IPS DF 4.7 (cell line): ENCODE measurements at regions not wholly inside any gene's neighbourhood (a gene's known extent, or its start where the extent isn't known, plus 50 kb on each side); places are given as distances from the start of the nearest gene placed in this dataset.

Experiments
- DNase-seq: peaks from one replicate; pipeline ENCODE4 v3.0.0-alpha.2; 2013; ENCODE audit warnings: low spot score; ENCODE audit errors: extremely low read depth

GRCh38 chr12:115507951-115508722 is 769.4 kb downstream of the MED13L start:
- peak; percentile 89 for DNase-seq

GRCh38 chr12:115507560-115507889 is 770.0 kb downstream of the MED13L start:
- DNase-seq: no peak

GRCh38 chr12:115506822-115507559 is 770.5 kb downstream of the MED13L start:
- DNase-seq: no peak

GRCh38 chr12:115504306-115505290 is 772.9 kb downstream of the MED13L start:
- no peak for DNase-seq

GRCh38 chr12:115500872-115501271 is 776.6 kb downstream of the MED13L start:
- no peak for DNase-seq

- DNase-seq: no peak
Measured at GRCh38 chr12:115495300-115495699, 782.2 kb downstream of the MED13L start.

GRCh38 chr12:115492553-115492952 is 784.9 kb downstream of the MED13L start:
- DNase-seq: no peak

GRCh38 chr12:115491511-115492250 is 785.8 kb downstream of the MED13L start:
- no peak for DNase-seq

GRCh38 chr12:115489253-115489652 is 788.2 kb downstream of the MED13L start:
- DNase-seq: no peak

- DNase-seq: no peak
Measured at GRCh38 chr12:115485967-115486366, 791.5 kb downstream of the MED13L start.

GRCh38 chr12:115485503-115485902 is 792.0 kb downstream of the MED13L start:
- no peak for DNase-seq

GRCh38 chr12:115482943-115483342 is 794.5 kb downstream of the MED13L start:
- no peak for DNase-seq

- DNase-seq: no peak
Measured at GRCh38 chr12:115481141-115481540, 796.4 kb downstream of the MED13L start.

GRCh38 chr12:115478505-115478904 is 794.5 kb upstream of the TBX3 start:
- DNase-seq: no peak

- DNase-seq: no peak
Measured at GRCh38 chr12:115474539-115475353, 790.8 kb upstream of the TBX3 start.

GRCh38 chr12:115473257-115473956 is 789.4 kb upstream of the TBX3 start:
- DNase-seq: no peak

GRCh38 chr12:115472852-115473251 is 788.9 kb upstream of the TBX3 start:
- DNase-seq: no peak

- no peak for DNase-seq
Measured at GRCh38 chr12:115470977-115471376, 787.0 kb upstream of the TBX3 start.

- no peak for DNase-seq
Measured at GRCh38 chr12:115470526-115470925, 786.6 kb upstream of the TBX3 start.
